Neuronal stem cell (in vitro differentiated cells): ENCODE measurements at regions not wholly inside any gene's neighbourhood (a gene's known extent, or its start where the extent isn't known, plus 50 kb on each side); places are given as distances from the start of the nearest gene placed in this dataset.

Experiments used
- DNase-seq: peaks from one replicate; pipeline ENCODE4 v3.0.0-alpha.2; 2013; ENCODE audit warnings: low spot score
- H2AFZ ChIP-seq: one replicate; pipeline ENCODE4 v1.6.1; 2013; ENCODE audit warnings: mild to moderate bottlenecking, low read length, inconsistent platforms
- H2AK5ac ChIP-seq: 2 replicates; pipeline ENCODE4 v1.6.1; 2013; ENCODE audit warnings: low read depth, mild to moderate bottlenecking, inconsistent platforms, low read length, moderate library complexity, mixed read lengths
- H2BK120ac ChIP-seq: 2 replicates; pipeline ENCODE4 v1.6.1; 2013; ENCODE audit warnings: low read depth, mild to moderate bottlenecking, inconsistent platforms, low read length, moderate library complexity, mixed read lengths
- H2BK12ac ChIP-seq: one replicate; pipeline ENCODE4 v1.6.1; 2013; ENCODE audit warnings: low read length, inconsistent platforms
- H2BK15ac ChIP-seq: 2 replicates; pipeline ENCODE4 v1.6.1; 2013; ENCODE audit warnings: mild to moderate bottlenecking, low read length, inconsistent platforms, mixed read lengths
- H2BK5ac ChIP-seq: one replicate; pipeline ENCODE4 v1.6.1; 2013; ENCODE audit warnings: inconsistent platforms, mild to moderate bottlenecking, low read length, moderate library complexity
- H3K14ac ChIP-seq: one replicate; pipeline ENCODE4 v1.6.1; 2013; ENCODE audit warnings: low read length, inconsistent platforms
- H3K18ac ChIP-seq: 2 replicates; pipeline ENCODE4 v1.6.1; 2013; ENCODE audit warnings: low read length, inconsistent platforms
- H3K23ac ChIP-seq: 2 replicates; pipeline ENCODE4 v1.6.1; 2013; ENCODE audit warnings: low read depth, mild to moderate bottlenecking, mixed read lengths, low read length, inconsistent platforms; ENCODE audit not compliant: poor library complexity
- H3K27ac ChIP-seq: replicated peaks from 3 replicates; pipeline ENCODE4 v1.5.1; 2013; ENCODE audit warnings: low read length, inconsistent platforms
- H3K27me3 ChIP-seq, 3 experiments: 2 replicates each; pipeline ENCODE4 v1.6.1; 2013; ENCODE audit warnings: low read length in 3 of 3, mild to moderate bottlenecking in 2 of 3, inconsistent platforms in 1 of 3, low read depth in 1 of 3, mixed read lengths in 1 of 3, moderate library complexity in 1 of 3; ENCODE audit not compliant: control insufficient read depth in 3 of 3, insufficient read depth in 3 of 3
- H3K36me3 ChIP-seq, 2 donors: replicated peaks in 1 of 2; 2 replicates each; pipeline ENCODE4 v1.6.1; 2013; ENCODE audit warnings: low read length in 2 of 2; ENCODE audit not compliant: control insufficient read depth in 2 of 2, insufficient read depth in 2 of 2
- H3K4ac ChIP-seq: 2 replicates; pipeline ENCODE4 v1.6.1; 2013; ENCODE audit warnings: inconsistent platforms, mild to moderate bottlenecking, low read length, moderate library complexity
- H3K4me1 ChIP-seq, 2 donors: 1 replicate in 1 of 2; 2 replicates in 1 of 2; pipeline ENCODE4 v1.6.1; 2013; ENCODE audit warnings: low read length in 2 of 2, low read depth in 1 of 2; ENCODE audit not compliant: control insufficient read depth in 2 of 2, insufficient read depth in 1 of 2
- H3K4me2 ChIP-seq: one replicate; pipeline ENCODE4 v1.6.1; 2013; ENCODE audit warnings: mild to moderate bottlenecking, low read length, inconsistent platforms; ENCODE audit not compliant: insufficient read depth, poor library complexity, severe bottlenecking
- H3K4me3 ChIP-seq, 2 donors: 2 replicates each; pipeline ENCODE4 v1.5.1; 2013; ENCODE audit warnings: low read length in 2 of 2, mild to moderate bottlenecking in 2 of 2, inconsistent platforms in 1 of 2, moderate library complexity in 1 of 2
- H3K79me1 ChIP-seq: one replicate; pipeline ENCODE4 v1.6.1; 2013; ENCODE audit warnings: low read depth, mild to moderate bottlenecking, inconsistent platforms, low read length, moderate library complexity
- H3K9ac ChIP-seq: one replicate; pipeline ENCODE4 v1.6.1; 2013; ENCODE audit warnings: mild to moderate bottlenecking, low read depth, low read length, inconsistent platforms; ENCODE audit not compliant: poor library complexity
- H3K9me3 ChIP-seq, 2 donors: replicated peaks in 1 of 2; 2 replicates each; pipeline versions ENCODE3 to v1.6.1; 2013; ENCODE audit warnings: low read length in 2 of 2, mild to moderate bottlenecking in 2 of 2, inconsistent platforms in 1 of 2, low read depth in 1 of 2, mixed read lengths in 1 of 2, moderate library complexity in 1 of 2; ENCODE audit not compliant: control insufficient read depth in 2 of 2, insufficient read depth in 1 of 2
- H4K8ac ChIP-seq: one replicate; pipeline ENCODE4 v1.6.1; 2013; ENCODE audit warnings: low read depth, mild to moderate bottlenecking, inconsistent platforms, low read length, moderate library complexity
- H4K91ac ChIP-seq: one replicate; pipeline ENCODE4 v1.6.1; 2013; ENCODE audit warnings: low read length, low read depth, mild to moderate bottlenecking, inconsistent platforms; ENCODE audit not compliant: poor library complexity
- WGBS, 2 donors: extraction: QIAGEN DNeasy Blood & Tissue Kit; methylation state at CpG; one replicate each; pipeline ENCODE4 v1.1.7; 2013; ENCODE audit warnings: missing lambda C conversion rate in 2 of 2, mixed read lengths in 1 of 2; ENCODE audit not compliant: insufficient read length in 2 of 2, insufficient replicate concordance in 1 of 2; ENCODE audit errors: extremely low coverage in 2 of 2; 5-methylcytosine and 5-hydroxymethylcytosine counted together

GRCh38 chr16:50910736-50911100 lies 168.8 kb downstream of the CYLD start:
- H3K9ac ChIP-seq: no peak overlapping the region
- H3K23ac ChIP-seq: no peak overlapping the region
- no peak overlapping the region for H3K4me3 ChIP-seq
- no peak overlapping the region for H3K18ac ChIP-seq
- WGBS, 2 donors: no CpG with 5 or more reads among the region's 10 CpGs
- no peak overlapping the region for H3K27ac ChIP-seq
- no peaks in the 10 kb centered on the region for H3K9me3 ChIP-seq
- H2BK12ac ChIP-seq: no peak overlapping the region
- H3K36me3 ChIP-seq: no peaks in the 10 kb centered on the region
- no peak overlapping the region for H2BK15ac ChIP-seq
- H2BK120ac ChIP-seq: no peak overlapping the region
- no peak overlapping the region for H4K8ac ChIP-seq
- no peak overlapping the region for H2AK5ac ChIP-seq
- no peaks in the 10 kb centered on the region for H3K79me1 ChIP-seq
- no peak overlapping the region for H4K91ac ChIP-seq
- H3K4me1 ChIP-seq: peaks cover 0 to 6% of the 10 kb centered on the region in 2 donors
- peaks cover 0 to 36% (median 0%) of the 10 kb centered on the region in 3 experiments for H3K27me3 ChIP-seq
- no peak overlapping the region for H3K14ac ChIP-seq
- H2AFZ ChIP-seq: peak overlapping the region; percentile 29
- H3K4ac ChIP-seq: no peak overlapping the region
- no peak for DNase-seq
- no peak overlapping the region for H3K4me2 ChIP-seq
- H2BK5ac ChIP-seq: no peak overlapping the region

DNA sequence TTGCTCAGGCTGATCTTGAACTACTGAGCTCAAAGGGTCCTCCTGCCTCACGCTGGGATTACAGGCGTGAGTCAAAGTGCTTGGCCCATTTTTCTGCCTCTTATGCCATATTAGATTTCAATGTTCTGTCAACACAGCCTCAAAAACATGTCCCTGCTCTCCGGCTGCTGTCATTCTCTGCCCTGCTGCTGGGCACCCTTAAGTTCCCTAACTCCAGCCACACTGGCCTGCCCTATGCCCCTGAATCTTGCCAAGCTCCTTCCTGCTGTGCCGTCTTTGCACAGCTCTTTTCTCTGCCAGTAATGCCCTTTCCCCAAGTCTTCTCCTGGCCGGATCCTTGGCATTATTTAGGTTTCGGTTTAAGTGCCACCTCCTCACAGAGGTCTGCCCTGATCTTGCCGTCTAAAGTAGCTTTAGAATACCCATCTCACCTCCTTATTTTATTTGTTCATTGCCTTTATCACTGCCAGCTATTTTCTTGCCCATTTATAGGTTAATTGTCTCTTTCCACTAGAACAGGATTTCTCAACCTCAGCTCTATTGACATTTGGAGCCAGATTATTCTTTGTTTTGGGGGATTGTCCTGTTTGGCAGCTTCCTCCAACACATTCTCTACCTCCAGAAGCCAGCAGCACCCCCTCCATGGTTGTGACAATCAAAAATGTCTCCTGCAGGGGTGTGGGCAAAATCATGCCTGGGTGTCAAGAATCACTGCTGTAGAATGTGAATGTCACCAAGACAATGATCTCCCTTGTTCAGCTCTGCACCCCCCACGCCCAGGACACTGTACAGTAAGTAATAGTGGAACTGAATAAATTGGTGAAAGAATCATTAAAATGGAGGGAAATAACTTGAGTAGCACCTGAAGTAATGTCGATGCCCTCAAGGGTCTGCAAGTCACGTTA lies 168.2 kb downstream of the CYLD start:
- H2BK5ac ChIP-seq: no peak overlapping the region
- no peak overlapping the region for H3K4me2 ChIP-seq
- no peak overlapping the region for H3K23ac ChIP-seq
- no peak overlapping the region for H3K27ac ChIP-seq
- H3K4me1 ChIP-seq: peaks cover 0 to 3% of the 10 kb centered on the region in 2 donors
- no peak overlapping the region for H2BK15ac ChIP-seq
- H3K14ac ChIP-seq: no peak overlapping the region
- peaks cover 0 to 36% (median 0%) of the 10 kb centered on the region in 3 experiments for H3K27me3 ChIP-seq
- peak overlapping the region; percentile 29 for H2AFZ ChIP-seq
- no peak overlapping the region for H2BK120ac ChIP-seq
- H3K18ac ChIP-seq: no peak overlapping the region
- H3K36me3 ChIP-seq: no peaks in the 10 kb centered on the region
- no peak overlapping the region for H3K4ac ChIP-seq
- no peak overlapping the region for H3K4me3 ChIP-seq
- no peak overlapping the region for H4K8ac ChIP-seq
- no peaks in the 10 kb centered on the region for H3K9me3 ChIP-seq
- no peak overlapping the region for H2BK12ac ChIP-seq
- H4K91ac ChIP-seq: no peak overlapping the region
- WGBS, 2 donors: no CpG with 5 or more reads among the region's 10 CpGs
- no peak overlapping the region for H2AK5ac ChIP-seq
- no peak for DNase-seq
- H3K79me1 ChIP-seq: no peaks in the 10 kb centered on the region
- no peak overlapping the region for H3K9ac ChIP-seq

DNA sequence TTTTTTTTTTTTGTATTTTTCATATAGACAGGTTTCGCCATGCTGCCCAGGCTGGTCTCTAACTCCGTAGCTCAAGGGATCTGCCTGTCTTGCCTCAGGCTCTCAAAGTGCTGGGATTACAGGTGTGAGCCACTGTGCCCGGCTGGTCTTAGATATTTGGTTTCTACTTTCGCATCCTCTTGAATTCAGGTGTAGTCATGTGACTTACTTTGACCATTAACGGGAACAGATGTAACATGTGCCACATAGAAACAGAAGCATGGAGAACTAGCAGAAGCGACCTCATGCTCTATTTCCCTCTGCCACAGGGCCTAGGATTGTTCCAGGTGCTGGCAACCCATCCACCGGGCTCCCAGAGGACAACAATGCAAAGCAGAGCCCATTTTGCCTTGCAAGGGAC lies 166.6 kb downstream of the CYLD start:
- Histone ChIP-seq H3K79me1 (no peaks in the 10 kb centered on the region), H4K8ac (no peak overlapping the region), H3K4me3 (no peak overlapping the region), H3K27me3 (peaks cover 0 to 36% (median 0%) of the 10 kb centered on the region in 3 experiments), H4K91ac (no peak overlapping the region), H3K14ac (no peak overlapping the region), H3K23ac (no peak overlapping the region), H3K18ac (no peak overlapping the region), H2AFZ (no peak overlapping the region), H2AK5ac (no peak overlapping the region), H2BK15ac (no peak overlapping the region), H2BK5ac (no peak overlapping the region), H3K27ac (no peak overlapping the region), H2BK12ac (no peak overlapping the region), H3K4me1 (no peaks in the 10 kb centered on the region), H3K4me2 (no peak overlapping the region), H3K4ac (no peak overlapping the region), H3K9me3 (no peaks in the 10 kb centered on the region), H3K9ac (no peak overlapping the region), H3K36me3 (no peaks in the 10 kb centered on the region), H2BK120ac (no peak overlapping the region)
- WGBS, 2 donors: no CpG with 5 or more reads among the region's 7 CpGs
- no peak for DNase-seq

- Histone ChIP-seq H3K4me3 (no peak overlapping the region), H3K79me1 (no peaks in the 10 kb centered on the region), H3K4ac (no peak overlapping the region), H4K8ac (no peak overlapping the region), H3K9ac (no peak overlapping the region), H3K4me1 (no peaks in the 10 kb centered on the region), H3K27me3 (peaks cover 0 to 25% (median 0%) of the 10 kb centered on the region in 3 experiments), H2BK5ac (no peak overlapping the region), H2BK120ac (no peak overlapping the region), H3K27ac (no peak overlapping the region), H3K18ac (no peak overlapping the region), H2AK5ac (no peak overlapping the region), H4K91ac (no peak overlapping the region), H2BK15ac (no peak overlapping the region), H3K9me3 (no peaks in the 10 kb centered on the region), H2AFZ (no peak overlapping the region), H3K23ac (no peak overlapping the region), H3K36me3 (no peaks in the 10 kb centered on the region), H3K14ac (no peak overlapping the region), H3K4me2 (no peak overlapping the region), H2BK12ac (no peak overlapping the region)
- DNase-seq: no peak
- WGBS, 2 donors: no CpG with 5 or more reads among the region's 10 CpGs
Observed at GRCh38 chr16:50906454-50906853, 164.6 kb downstream of the CYLD start.
